SK-N-SH (cell line): ENCODE measurements at regions not wholly inside any gene's neighbourhood (a gene's known extent, or its start where the extent isn't known, plus 50 kb on each side); places are given as distances from the start of the nearest gene placed in this dataset.

Source experiments
- CTCF ChIA-PET: fragments of 300-600, 350-600 bp; formaldehyde crosslinking; extraction: SDS; loops from one replicate; lab custom pipeline; 2021; lab: Yijun Ruan, JAX
- POLR2A ChIA-PET: fragments of 350-600 bp; sonication (Branson Sonifier 250); formaldehyde crosslinking; extraction: SDS; loops from one replicate; lab custom pipeline; 2020; ENCODE audit warnings: antibody characterized with exemption, inconsistent platforms; lab: Yijun Ruan, JAX
- DNase-seq: peaks from one replicate; pipeline ENCODE4 v3.0.0; 2012
- H2AFZ ChIP-seq: fragments of 200-600 bp; sonication (generic); 2 replicates; pipeline ENCODE4 v1.8.1; 2016; ENCODE audit warnings: antibody characterized with exemption, mild to moderate bottlenecking, low read depth
- H3F3A ChIP-seq: fragments of 200-600 bp; sonication (generic); replicated peaks from 2 replicates; pipeline ENCODE3; 2016; ENCODE audit warnings: antibody characterized with exemption, mild to moderate bottlenecking; ENCODE audit not compliant: insufficient read depth
- H3K27ac ChIP-seq, 2 experiments: fragments of 200-500 bp in 1 of 2; fragments of 200-600 bp in 1 of 2; sonication (Bioruptor generic) in 1 of 2; sonication (generic), shearing (Covaris generic) in 1 of 2; 2 replicates each; pipeline versions ENCODE4 v1.5.1 to v1.6.1; 2014 to 2016; ENCODE audit warnings: low read depth in 2 of 2, inconsistent platforms in 1 of 2, low read length in 1 of 2, mild to moderate bottlenecking in 1 of 2, mixed read lengths in 1 of 2
- H3K27me3 ChIP-seq: fragments of 200-600 bp; sonication (generic), shearing (Covaris generic); 2 replicates; pipeline ENCODE4 v1.6.1; 2016; ENCODE audit warnings: mixed run types; ENCODE audit not compliant: insufficient read depth
- H3K36me3 ChIP-seq, 2 experiments: fragments of 200-500 bp in 1 of 2; fragments of 200-600 bp in 1 of 2; sonication (Bioruptor generic) in 1 of 2; sonication (generic) in 1 of 2; replicated peaks in 1 of 2; 2 replicates each; pipeline versions ENCODE3 to v1.5.1; 2014 to 2016; ENCODE audit warnings: low read length in 1 of 2, mild to moderate bottlenecking in 1 of 2; ENCODE audit not compliant: insufficient read depth in 2 of 2, control insufficient read depth in 1 of 2
- H3K4me1 ChIP-seq, 2 experiments: fragments of 200-500 bp in 1 of 2; fragments of 200-600 bp in 1 of 2; sonication (Bioruptor generic) in 1 of 2; sonication (generic), shearing (Covaris generic) in 1 of 2; 2 replicates each; pipeline versions ENCODE4 v1.5.1 to v1.6.1; 2014 to 2016; ENCODE audit warnings: low read depth in 1 of 2, low read length in 1 of 2, mixed run types in 1 of 2; ENCODE audit not compliant: insufficient read depth in 2 of 2, control insufficient read depth in 1 of 2
- H3K4me2 ChIP-seq: fragments of 200-600 bp; sonication (generic), shearing (Covaris generic); 2 replicates; pipeline ENCODE4 v1.6.1; 2017; ENCODE audit warnings: mixed run types
- H3K4me3 ChIP-seq, 2 experiments: fragments of 200-500 bp in 1 of 2; fragments of 200-600 bp in 1 of 2; sonication (Bioruptor generic) in 1 of 2; sonication (generic), shearing (Covaris generic) in 1 of 2; 2 replicates each; pipeline versions ENCODE4 v1.5.1 to v1.8.1; 2014 to 2016; ENCODE audit warnings: low read depth in 2 of 2, inconsistent platforms in 1 of 2, low read length in 1 of 2, mild to moderate bottlenecking in 1 of 2, mixed read lengths in 1 of 2, moderate library complexity in 1 of 2
- H3K79me2 ChIP-seq: fragments of 200-600 bp; sonication (generic); 2 replicates; pipeline ENCODE4 v1.8.1; 2017; ENCODE audit warnings: mild to moderate bottlenecking; ENCODE audit not compliant: insufficient read depth
- H3K9ac ChIP-seq: fragments of 200-600 bp; sonication (generic); 2 replicates; pipeline ENCODE4 v1.6.1; 2017; ENCODE audit warnings: mixed run types
- H3K9me2 ChIP-seq: fragments of 200-600 bp; sonication (generic); 2 replicates; pipeline ENCODE4 v1.6.1; 2017; ENCODE audit warnings: mixed run types
- H3K9me3 ChIP-seq: fragments of 200-600 bp; sonication (generic); 2 replicates; pipeline ENCODE4 v1.6.1; 2017; ENCODE audit warnings: mixed run types, mild to moderate bottlenecking, moderate library complexity
- H4K20me1 ChIP-seq: fragments of 200-600 bp; sonication (generic); 2 replicates; pipeline ENCODE4 v1.6.1; 2017; ENCODE audit warnings: mild to moderate bottlenecking, mixed run types; ENCODE audit not compliant: insufficient read depth
- CHD2 ChIP-seq: fragments of 150-350 bp; IDR thresholded peaks from 2 replicates; pipeline ENCODE4 v1.6.1; 2018; ENCODE audit warnings: low read length; ENCODE audit not compliant: partially characterized antibody
- ELF1 ChIP-seq: IDR thresholded peaks from 2 replicates; pipeline ENCODE4 v1.4.0; 2012
- EP300 ChIP-seq, 2 experiments: IDR thresholded peaks; 2 replicates each; pipeline versions ENCODE4 v1.4.0 to v1.6.1; 2012; ENCODE audit warnings: borderline replicate concordance in 1 of 2, low read depth in 1 of 2, low read length in 1 of 2
- EZH2phosphoT487 ChIP-seq: fragments of 200-600 bp; sonication (generic); IDR thresholded peaks from 2 replicates; pipeline ENCODE4 v1.6.1; 2017; ENCODE audit warnings: low read depth, mixed run types, mild to moderate bottlenecking, antibody characterized with exemption, moderate library complexity, borderline replicate concordance
- FOXM1 ChIP-seq: IDR thresholded peaks from 2 replicates; pipeline ENCODE4 v1.4.0; 2012; ENCODE audit warnings: low read depth, mild to moderate bottlenecking
- GATA2 ChIP-seq: sonication (generic); formaldehyde crosslinking; IDR thresholded peaks from 2 replicates; pipeline ENCODE4 v1.5.0; 2020; ENCODE audit warnings: mild to moderate bottlenecking, missing genetic modification reagents
- MAX ChIP-seq: IDR thresholded peaks from 2 replicates; pipeline ENCODE4 v1.4.0; 2012; ENCODE audit warnings: low read depth
- MEF2A ChIP-seq: IDR thresholded peaks from 2 replicates; pipeline ENCODE4 v1.4.0; 2012; ENCODE audit warnings: low read depth, borderline replicate concordance
- MXI1 ChIP-seq: IDR thresholded peaks from 2 replicates; pipeline ENCODE4 v1.6.1; 2012; ENCODE audit warnings: mild to moderate bottlenecking, low read depth, low read length, improper control_type of control experiment
- NFIC ChIP-seq: IDR thresholded peaks from 2 replicates; pipeline ENCODE4 v1.4.0; 2012; ENCODE audit warnings: borderline replicate concordance
- POLR2AphosphoS5 ChIP-seq: IDR thresholded peaks from 2 replicates; pipeline ENCODE4 v1.6.1; 2012; ENCODE audit warnings: low read depth, low read length
- SIN3A ChIP-seq: IDR thresholded peaks from 2 replicates; pipeline ENCODE4 v1.6.1; 2012; ENCODE audit warnings: low read depth, mild to moderate bottlenecking, low read length, moderate library complexity, borderline replicate concordance
- SMC3 ChIP-seq: IDR thresholded peaks from 2 replicates; pipeline ENCODE4 v1.6.1; 2012; ENCODE audit warnings: low read depth, low read length, improper control_type of control experiment
- TCF12 ChIP-seq: IDR thresholded peaks from 2 replicates; pipeline ENCODE4 v1.4.0; 2012
- TEAD4 ChIP-seq: IDR thresholded peaks from 2 replicates; pipeline ENCODE4 v1.4.0; 2012; ENCODE audit warnings: mild to moderate bottlenecking, borderline replicate concordance; ENCODE audit not compliant: insufficient read depth
- USF2 ChIP-seq: fragments of 150-350 bp; IDR thresholded peaks from 2 replicates; pipeline ENCODE4 v1.6.1; 2017; ENCODE audit warnings: antibody characterized with exemption, low read length, low read depth, borderline replicate concordance
- YY1 ChIP-seq: IDR thresholded peaks from 2 replicates; pipeline ENCODE4 v1.4.0; 2012; ENCODE audit warnings: low read depth, mild to moderate bottlenecking
- WGBS: methylation state at CpG from one replicate; pipeline ENCODE4 v1.1.6; 2017; ENCODE audit warnings: low lambda C conversion rate; 5-methylcytosine and 5-hydroxymethylcytosine counted together
- TF ChIP-seq, protein P1 (sequence below): fragments of 150-350 bp; IDR thresholded peaks from 2 replicates; pipeline ENCODE4 v1.6.1; 2016; ENCODE audit warnings: mild to moderate bottlenecking, low read depth, low read length
- TF ChIP-seq, protein P2 (sequence below): IDR thresholded peaks from 2 replicates; pipeline ENCODE4 v1.4.0; 2012; ENCODE audit warnings: low read depth, borderline replicate concordance
- TF ChIP-seq, protein P3 (sequence below): IDR thresholded peaks from 2 replicates; pipeline ENCODE4 v1.4.0; 2012; ENCODE audit warnings: low read depth, borderline replicate concordance

DNA sequence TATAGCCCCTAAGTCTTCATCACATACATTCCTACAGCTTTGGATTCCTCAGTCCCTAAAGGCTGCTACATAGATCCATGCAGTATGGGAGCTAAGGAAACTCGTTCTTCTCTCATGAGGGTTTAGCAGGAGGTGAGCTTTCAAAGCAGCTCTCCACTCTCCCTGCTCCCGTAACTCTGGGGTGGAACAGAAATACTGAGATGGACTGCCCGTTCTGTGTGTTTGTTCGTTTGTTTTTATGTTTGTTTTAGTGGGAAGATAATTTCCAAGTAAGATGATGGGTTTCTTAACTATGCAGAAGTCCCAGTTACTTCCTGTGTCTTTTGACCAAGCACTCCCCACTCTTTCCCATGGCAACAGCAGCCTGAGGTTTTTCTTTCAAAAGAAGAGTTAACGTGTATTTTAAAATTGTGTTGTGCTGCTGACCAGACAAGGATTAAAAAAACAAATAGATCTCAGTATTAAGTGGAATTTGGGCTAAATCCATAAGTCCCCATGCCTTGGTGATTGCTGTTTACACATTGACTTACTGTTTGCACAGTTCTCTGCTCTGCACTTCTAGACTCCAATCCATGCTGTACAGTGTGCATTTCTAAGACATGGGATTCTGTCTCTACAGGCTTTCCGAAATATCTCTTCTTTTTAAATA, 156.4 kb upstream of the SH3BP4 start:
- Histone ChIP-seq H3K79me2 (no peaks in the 10 kb centered on the region), H3K36me3 (no peaks in the 10 kb centered on the region), H4K20me1 (no peaks in the 10 kb centered on the region), H3K9me3 (no peaks in the 10 kb centered on the region), H2AFZ (no peak overlapping the region), H3K27ac (no peak overlapping the region), H3K4me1 (peaks cover 0 to 10% of the 10 kb centered on the region in 2 experiments; a peak in 1 of 4 replicates), H3K27me3 (no peaks in the 10 kb centered on the region; the same call in 1 of the 2 replicates), H3K9ac (no peak overlapping the region), H3K9me2 (no peaks in the 10 kb centered on the region), H3F3A (no peaks in the 10 kb centered on the region), H3K4me2 (no peak overlapping the region), H3K4me3 (no peak overlapping the region)
- TF ChIP-seq ELF1: no peak
- no peak for TF ChIP-seq FOXM1
- no peak for TF ChIP-seq EZH2phosphoT487
- no peak for TF ChIP-seq SIN3A
- no peak for TF ChIP-seq SMC3
- no peak for TF ChIP-seq TEAD4
- no peak for TF ChIP-seq MXI1
- TF ChIP-seq CHD2: no peak
- TF ChIP-seq EP300 (IDR thresholded peaks at IDR 0.05; ENCODE audit: borderline replicate concordance in 1 of 2, low read depth in 1 of 2, low read length in 1 of 2): no peak
- TF ChIP-seq YY1: no peak
- no peak for TF ChIP-seq MAX
- TF ChIP-seq, protein P1, sequence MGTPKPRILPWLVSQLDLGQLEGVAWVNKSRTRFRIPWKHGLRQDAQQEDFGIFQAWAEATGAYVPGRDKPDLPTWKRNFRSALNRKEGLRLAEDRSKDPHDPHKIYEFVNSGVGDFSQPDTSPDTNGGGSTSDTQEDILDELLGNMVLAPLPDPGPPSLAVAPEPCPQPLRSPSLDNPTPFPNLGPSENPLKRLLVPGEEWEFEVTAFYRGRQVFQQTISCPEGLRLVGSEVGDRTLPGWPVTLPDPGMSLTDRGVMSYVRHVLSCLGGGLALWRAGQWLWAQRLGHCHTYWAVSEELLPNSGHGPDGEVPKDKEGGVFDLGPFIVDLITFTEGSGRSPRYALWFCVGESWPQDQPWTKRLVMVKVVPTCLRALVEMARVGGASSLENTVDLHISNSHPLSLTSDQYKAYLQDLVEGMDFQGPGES: no peak
- no peak for TF ChIP-seq POLR2AphosphoS5
- no peak for TF ChIP-seq MEF2A
- no peak for TF ChIP-seq GATA2 (CRISPR knock-in tag)
- TF ChIP-seq, protein P2, sequence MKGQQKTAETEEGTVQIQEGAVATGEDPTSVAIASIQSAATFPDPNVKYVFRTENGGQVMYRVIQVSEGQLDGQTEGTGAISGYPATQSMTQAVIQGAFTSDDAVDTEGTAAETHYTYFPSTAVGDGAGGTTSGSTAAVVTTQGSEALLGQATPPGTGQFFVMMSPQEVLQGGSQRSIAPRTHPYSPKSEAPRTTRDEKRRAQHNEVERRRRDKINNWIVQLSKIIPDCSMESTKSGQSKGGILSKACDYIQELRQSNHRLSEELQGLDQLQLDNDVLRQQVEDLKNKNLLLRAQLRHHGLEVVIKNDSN: no peak
- TF ChIP-seq, protein P3, sequence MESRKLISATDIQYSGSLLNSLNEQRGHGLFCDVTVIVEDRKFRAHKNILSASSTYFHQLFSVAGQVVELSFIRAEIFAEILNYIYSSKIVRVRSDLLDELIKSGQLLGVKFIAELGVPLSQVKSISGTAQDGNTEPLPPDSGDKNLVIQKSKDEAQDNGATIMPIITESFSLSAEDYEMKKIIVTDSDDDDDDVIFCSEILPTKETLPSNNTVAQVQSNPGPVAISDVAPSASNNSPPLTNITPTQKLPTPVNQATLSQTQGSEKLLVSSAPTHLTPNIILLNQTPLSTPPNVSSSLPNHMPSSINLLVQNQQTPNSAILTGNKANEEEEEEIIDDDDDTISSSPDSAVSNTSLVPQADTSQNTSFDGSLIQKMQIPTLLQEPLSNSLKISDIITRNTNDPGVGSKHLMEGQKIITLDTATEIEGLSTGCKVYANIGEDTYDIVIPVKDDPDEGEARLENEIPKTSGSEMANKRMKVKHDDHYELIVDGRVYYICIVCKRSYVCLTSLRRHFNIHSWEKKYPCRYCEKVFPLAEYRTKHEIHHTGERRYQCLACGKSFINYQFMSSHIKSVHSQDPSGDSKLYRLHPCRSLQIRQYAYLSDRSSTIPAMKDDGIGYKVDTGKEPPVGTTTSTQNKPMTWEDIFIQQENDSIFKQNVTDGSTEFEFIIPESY: no peak
- TF ChIP-seq TCF12: no peak
- TF ChIP-seq NFIC: no peak
- TF ChIP-seq USF2: no peak
- no peak for DNase-seq
- 45% methylated on average over 6 of the region's 6 CpGs for WGBS
- POLR2A ChIA-PET: interaction anchor here (0.5 kb wide), 1 partner anchor 41 kb away, joined by 4 read pairs; no protein-coding TSS in a partner anchor
- CTCF ChIA-PET: interaction anchor here (1.0 kb wide), 1 partner anchor 312 kb away, joined by 3 read pairs; no protein-coding TSS in a partner anchor
